Chondrocyte (in vitro differentiated cells): ENCODE measurements at regions not wholly inside any gene's neighbourhood (a gene's known extent, or its start where the extent isn't known, plus 50 kb on each side); places are given as distances from the start of the nearest gene placed in this dataset.

Experiments used
- DNase-seq: peaks from one replicate; pipeline ENCODE4 v3.0.0; 2021; ENCODE audit warnings: mixed read lengths, low spot score
- H3K27ac Mint-ChIP-seq: one replicate; pipeline ENCODE4 v1.8.0; 2021; ENCODE audit warnings: mild to moderate bottlenecking, moderate library complexity, mixed read lengths; ENCODE audit not compliant: unreplicated experiment
- H3K27me3 Mint-ChIP-seq: 2 replicates; pipeline ENCODE4 v1.8.0; 2021; ENCODE audit warnings: low read depth, mixed read lengths
- H3K36me3 Mint-ChIP-seq: 2 replicates; pipeline ENCODE4 v1.8.0; 2021; ENCODE audit warnings: low read depth, mixed read lengths
- H3K4me1 Mint-ChIP-seq: 2 replicates; pipeline ENCODE4 v1.8.0; 2021; ENCODE audit warnings: low read depth, mild to moderate bottlenecking, mixed read lengths
- H3K4me3 Mint-ChIP-seq: one replicate; pipeline ENCODE4 v1.8.0; 2021; ENCODE audit warnings: mild to moderate bottlenecking, moderate library complexity, mixed read lengths; ENCODE audit not compliant: unreplicated experiment
- H3K9me3 Mint-ChIP-seq: 2 replicates; pipeline ENCODE4 v1.8.0; 2021; ENCODE audit warnings: low read depth, mixed read lengths
- TF ChIP-seq, protein P1 (sequence below): fragments of 200-600 bp; sonication (generic); IDR thresholded peaks from 2 replicates; pipeline ENCODE4 v1.5.0; 2021; ENCODE audit warnings: antibody characterized with exemption, mild to moderate bottlenecking, moderate library complexity

DNA sequence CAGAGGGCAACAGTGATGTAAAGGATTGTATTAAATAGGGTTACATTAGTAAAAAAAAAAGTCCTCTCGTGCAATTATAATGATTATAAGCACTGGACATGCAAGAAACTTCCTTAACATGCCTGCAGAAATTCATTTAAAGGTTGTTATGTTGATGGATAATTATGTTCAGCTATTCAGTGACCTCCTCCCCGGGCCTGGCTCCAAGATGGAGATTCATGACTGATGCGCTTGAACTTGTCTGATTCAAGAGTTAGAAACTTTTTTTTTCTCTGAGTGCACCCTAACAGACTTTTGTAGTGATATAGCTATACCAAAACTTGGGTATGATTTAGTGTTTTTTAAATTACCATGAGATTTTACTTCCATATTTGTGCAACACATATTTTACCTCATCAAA lies 1170.0 kb upstream of the CITED2 start:
- H3K4me1 Mint-ChIP-seq, result peaks cover 37% of the 10 kb centered on the region
- TF ChIP-seq, protein P1, sequence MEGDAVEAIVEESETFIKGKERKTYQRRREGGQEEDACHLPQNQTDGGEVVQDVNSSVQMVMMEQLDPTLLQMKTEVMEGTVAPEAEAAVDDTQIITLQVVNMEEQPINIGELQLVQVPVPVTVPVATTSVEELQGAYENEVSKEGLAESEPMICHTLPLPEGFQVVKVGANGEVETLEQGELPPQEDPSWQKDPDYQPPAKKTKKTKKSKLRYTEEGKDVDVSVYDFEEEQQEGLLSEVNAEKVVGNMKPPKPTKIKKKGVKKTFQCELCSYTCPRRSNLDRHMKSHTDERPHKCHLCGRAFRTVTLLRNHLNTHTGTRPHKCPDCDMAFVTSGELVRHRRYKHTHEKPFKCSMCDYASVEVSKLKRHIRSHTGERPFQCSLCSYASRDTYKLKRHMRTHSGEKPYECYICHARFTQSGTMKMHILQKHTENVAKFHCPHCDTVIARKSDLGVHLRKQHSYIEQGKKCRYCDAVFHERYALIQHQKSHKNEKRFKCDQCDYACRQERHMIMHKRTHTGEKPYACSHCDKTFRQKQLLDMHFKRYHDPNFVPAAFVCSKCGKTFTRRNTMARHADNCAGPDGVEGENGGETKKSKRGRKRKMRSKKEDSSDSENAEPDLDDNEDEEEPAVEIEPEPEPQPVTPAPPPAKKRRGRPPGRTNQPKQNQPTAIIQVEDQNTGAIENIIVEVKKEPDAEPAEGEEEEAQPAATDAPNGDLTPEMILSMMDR, result no peak

DNA sequence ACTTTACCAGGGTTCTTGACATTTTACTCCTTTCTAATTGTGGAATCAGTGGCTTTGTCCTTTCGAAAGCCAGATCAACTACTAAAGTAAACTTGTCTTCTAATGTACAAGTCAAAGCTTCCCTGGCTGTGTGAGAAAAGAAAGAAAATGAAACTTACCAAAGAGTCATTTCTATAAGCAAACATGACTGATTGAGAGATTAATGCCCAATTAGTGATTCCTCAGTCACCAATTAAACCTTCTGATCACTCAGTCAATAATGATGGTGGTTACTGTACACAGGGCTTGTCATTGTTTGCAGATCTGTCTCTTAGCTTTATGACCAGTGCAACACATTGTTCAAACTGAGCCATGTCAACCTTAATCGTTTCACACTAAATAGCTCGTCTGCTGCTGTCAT lies 1168.4 kb upstream of the CITED2 start:
- TF ChIP-seq, protein P1, result no peak
- DNase-seq, result no peak
- Mint-ChIP-seq H3K4me1 (peaks cover 49% of the 10 kb centered on the region), H3K36me3 (no peaks in the 10 kb centered on the region), H3K9me3 (peaks cover 12% of the 10 kb centered on the region), H3K27me3 (no peaks in the 10 kb centered on the region), H3K4me3 (no peak overlapping the region), H3K27ac (no peak overlapping the region)

More for the DNA sequence above, 1170.0 kb upstream of the CITED2 start:
- H3K27me3 Mint-ChIP-seq, result no peaks in the 10 kb centered on the region
- H3K36me3 Mint-ChIP-seq, result no peaks in the 10 kb centered on the region
- H3K27ac Mint-ChIP-seq, result no peak overlapping the region
- no peak overlapping the region for H3K4me3 Mint-ChIP-seq
- DNase-seq, result no peak
- peaks cover 22% of the 10 kb centered on the region for H3K9me3 Mint-ChIP-seq

DNA sequence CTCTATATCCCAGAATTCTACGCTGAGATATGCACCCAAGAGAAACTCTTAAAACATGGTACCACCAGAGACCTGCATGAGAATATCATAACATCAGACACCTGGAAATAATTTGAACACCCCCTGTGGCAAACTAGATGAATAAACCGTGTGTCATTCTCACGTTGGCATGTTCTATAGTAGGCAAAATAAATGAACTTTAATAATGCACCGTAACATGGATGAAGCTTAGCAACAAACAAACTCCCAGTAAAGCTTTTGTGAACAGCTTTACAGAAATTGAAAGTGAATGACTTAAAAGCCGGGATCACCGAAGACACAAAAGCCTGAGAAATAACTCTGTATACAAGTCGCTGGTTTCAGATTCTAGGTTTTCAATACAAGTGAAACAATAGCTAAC lies 1166.8 kb upstream of the CITED2 start:
- DNase-seq, result no peak

DNA sequence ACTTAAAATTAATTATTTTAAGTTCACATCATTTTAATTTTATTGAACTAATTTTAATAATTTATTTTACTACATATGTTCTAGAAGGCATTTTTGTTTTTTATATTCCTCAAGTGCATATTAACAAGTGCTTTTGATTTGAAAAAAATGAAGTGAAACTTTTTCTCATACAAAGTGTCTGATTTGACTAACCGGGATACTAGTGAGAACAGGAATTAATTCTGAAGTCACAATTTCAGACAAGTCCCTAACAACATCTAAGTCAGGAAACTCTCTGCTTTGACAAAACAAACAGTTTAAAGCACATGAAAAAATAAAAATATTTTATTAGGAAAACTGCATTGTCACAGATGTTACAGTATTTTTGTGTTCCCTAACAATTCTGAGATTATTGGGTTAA lies 1166.3 kb upstream of the CITED2 start:
- Mint-ChIP-seq H3K27ac (peak overlapping the region; percentile 71), H3K36me3 (peaks cover 6% of the 10 kb centered on the region), H3K27me3 (no peaks in the 10 kb centered on the region), H3K4me1 (peaks cover 58% of the 10 kb centered on the region), H3K9me3 (peaks cover 10% of the 10 kb centered on the region), H3K4me3 (no peak overlapping the region)
- no peak for DNase-seq
- TF ChIP-seq, protein P1, result no peak

More for the DNA sequence above, 1166.8 kb upstream of the CITED2 start:
- Mint-ChIP-seq H3K36me3 (peaks cover 1% of the 10 kb centered on the region), H3K4me1 (peaks cover 55% of the 10 kb centered on the region), H3K4me3 (peak overlapping the region; percentile 57), H3K27me3 (no peaks in the 10 kb centered on the region), H3K9me3 (peaks cover 5% of the 10 kb centered on the region), H3K27ac (peak overlapping the region; percentile 71)
- TF ChIP-seq, protein P1, result peak; percentile 10

DNA sequence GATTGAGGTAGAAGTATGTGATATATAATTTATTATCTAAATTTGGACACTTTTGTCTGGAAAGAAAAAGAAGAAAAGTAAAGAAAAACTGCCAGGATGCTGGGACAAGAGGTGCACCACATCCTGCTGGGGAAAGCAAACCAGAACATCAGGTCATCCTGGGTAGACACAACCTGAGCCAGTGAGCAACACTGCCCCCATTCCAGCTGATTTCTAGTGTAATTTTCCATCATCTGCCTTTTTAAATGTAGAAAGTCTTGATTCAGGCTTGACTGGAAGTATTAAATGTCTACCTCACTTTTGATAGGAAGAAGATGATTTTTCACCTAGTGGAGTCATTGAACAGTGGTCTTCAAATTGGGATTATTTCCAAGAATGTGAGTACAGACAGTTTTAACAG lies 1164.5 kb upstream of the CITED2 start:
- no peak overlapping the region for H3K4me3 Mint-ChIP-seq
- H3K9me3 Mint-ChIP-seq, result peaks cover 25% of the 10 kb centered on the region
- H3K36me3 Mint-ChIP-seq, result peaks cover 17% of the 10 kb centered on the region
- peaks cover 58% of the 10 kb centered on the region for H3K4me1 Mint-ChIP-seq
- TF ChIP-seq, protein P1, result peak; percentile 37
- H3K27me3 Mint-ChIP-seq, result no peaks in the 10 kb centered on the region
- DNase-seq, result no peak
- peak overlapping the region; percentile 91 for H3K27ac Mint-ChIP-seq
